GM18499 (cell line): ENCODE measurements at regions not wholly inside any gene's neighbourhood (a gene's known extent, or its start where the extent isn't known, plus 50 kb on each side); places are given as distances from the start of the nearest gene placed in this dataset.

Source experiments
- ATAC-seq: cut with Tn5 transposase; IDR thresholded peaks from one replicate; pipeline ENCODE4 v1.9.1; 2021; ENCODE audit warnings: moderate number of reproducible peaks; ENCODE audit not compliant: insufficient read depth, unreplicated experiment

DNA sequence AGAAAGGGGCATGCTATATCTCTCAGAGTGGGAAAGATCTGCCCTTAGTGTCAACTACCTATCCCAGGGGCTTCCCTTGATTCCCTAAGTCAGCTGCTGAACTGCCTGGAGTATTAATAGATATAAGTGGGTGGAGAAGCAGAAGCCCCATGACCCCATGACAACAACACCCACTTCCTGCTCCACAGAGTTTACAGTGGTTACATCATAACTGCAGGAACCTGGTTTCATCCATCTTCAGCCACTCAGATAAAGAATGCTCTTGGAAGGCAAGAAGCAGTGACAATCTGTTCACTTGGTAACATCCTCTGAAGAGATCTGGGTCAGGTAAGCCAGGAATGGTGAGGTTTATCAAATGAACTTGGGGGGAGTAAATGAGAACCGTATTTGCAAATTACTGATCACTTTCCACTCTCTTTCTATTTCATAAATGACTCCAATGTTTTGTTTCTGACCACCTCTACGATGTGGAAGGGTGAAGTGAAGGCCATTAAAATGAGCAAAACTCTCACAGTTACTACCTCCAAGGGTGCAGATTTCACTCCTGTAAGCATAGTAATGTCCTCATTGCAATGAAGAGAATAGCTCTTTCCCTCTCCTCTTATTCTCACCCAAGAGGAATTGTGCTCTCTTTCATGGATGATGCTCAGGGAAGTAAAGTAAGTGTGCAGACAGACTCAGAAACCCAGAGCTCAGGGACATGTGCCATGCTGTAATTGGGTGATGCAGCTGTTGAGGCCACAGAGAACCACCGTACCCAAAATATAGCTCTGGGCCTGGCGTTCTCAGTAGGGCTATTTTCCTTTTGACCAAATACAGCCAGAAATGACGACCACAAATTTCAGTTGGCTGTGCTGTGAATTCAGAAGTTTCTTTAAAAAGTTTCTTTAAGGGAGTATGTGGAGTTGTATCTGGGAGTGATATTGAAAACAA is 192.8 kb upstream of the APCDD1 start:
- no peak for ATAC-seq

DNA sequence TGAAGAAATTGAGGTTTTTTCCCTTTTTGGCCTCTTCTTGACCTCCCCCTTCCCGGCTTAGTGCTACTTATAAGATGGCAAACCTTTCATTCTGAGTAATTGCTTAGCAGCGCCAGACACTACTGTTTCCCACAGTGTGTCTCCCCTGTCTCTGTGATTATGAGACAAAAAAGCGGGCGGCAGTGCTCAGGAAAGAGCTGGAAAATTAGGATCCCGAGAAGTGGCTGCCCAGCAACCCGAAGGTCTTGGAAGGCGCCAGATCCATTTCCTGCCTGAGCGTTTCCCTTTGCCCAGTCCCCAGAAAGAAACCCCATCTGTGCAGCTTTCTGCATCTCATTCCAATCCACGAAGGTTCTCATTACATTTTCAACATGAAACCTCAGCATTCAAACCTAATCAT is 191.9 kb upstream of the APCDD1 start:
- no peak for ATAC-seq

DNA sequence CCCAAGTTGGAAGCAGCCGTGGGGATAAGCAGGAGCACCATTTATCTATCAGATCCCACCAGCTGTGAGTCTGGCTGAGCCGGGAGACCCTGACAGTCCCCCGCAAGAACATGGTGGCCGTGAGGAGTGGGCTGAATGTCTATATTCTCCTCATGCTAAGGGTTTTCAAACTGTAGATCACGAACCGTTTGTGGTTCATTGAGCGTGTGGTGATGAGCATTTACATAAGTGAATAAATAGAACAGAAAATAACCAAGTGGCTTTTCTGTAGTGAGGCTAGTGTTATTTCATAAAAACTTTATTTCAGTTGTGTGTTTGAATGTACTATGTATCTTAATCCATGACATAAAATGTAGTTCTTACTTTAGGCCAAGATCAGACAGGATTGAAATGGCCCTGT is 190.2 kb upstream of the APCDD1 start:
- no peak for ATAC-seq

DNA sequence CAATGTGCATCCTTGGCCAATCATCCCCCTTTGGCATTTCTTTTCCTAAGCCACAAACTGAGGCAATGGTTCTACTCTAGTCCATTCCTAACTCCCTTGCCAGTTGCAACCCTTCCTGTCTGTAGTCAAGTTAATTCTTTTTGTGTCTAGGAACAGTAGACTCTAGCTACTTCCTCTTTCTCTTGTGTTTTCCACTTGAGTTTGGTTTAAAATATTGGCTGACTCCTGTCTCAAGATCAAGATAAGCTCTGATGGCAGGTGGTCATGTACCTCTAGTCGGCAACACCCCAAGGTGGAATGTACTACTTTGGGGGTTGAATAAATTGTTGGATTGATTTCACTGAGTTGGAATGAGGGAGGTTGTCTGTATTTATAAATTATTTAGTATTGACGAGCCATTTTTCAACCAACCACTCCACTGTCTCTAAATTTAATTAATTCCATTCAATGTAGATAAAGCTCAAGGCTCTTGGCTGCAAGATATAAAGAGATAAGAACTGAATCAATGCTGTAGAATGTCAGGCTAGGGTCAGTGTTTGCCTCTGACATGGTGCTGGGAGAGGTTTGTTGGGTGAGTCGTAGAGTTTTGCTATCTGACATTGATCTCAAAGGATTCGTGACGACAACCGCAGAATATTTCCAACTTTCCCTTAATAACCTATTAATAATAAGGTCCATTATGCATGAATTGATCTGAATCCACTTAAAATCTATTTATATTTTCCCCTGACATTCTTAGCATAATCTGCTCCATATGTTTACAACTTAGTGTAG is 188.7 kb upstream of the APCDD1 start:
- ATAC-seq = no peak

DNA sequence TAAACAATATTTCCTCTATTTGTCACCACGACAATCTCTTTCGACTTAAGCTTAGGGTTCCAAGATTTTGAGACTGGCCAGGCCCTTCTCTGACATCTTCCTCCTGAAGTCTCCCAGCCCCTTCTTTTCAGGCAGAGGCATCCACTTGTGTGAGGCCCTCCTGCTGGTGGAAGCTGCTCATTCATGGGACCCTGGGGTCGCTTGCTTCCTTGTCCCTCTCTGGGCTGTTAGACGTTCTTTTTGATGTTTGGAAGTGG is 188.2 kb upstream of the APCDD1 start:
- no peak for ATAC-seq

DNA sequence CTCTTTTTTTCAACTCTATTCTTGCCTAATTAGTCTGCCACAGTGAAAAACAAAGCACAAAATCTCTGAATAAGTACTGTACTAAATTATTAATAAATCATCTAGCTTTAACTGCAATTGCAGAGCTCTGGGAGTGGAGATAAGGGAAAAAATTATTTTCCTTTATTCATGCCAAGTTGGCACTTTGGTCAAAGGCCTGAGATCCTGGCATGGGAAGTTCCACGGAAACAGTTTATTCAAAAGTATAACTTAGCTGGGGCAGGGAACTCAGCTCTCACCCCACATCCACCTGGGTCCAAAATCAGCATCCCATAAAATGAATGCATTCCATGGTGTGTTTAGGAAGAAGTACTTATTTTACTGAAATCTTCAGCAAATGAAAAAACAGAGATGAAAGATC is 185.2 kb upstream of the APCDD1 start:
- ATAC-seq = no peak

DNA sequence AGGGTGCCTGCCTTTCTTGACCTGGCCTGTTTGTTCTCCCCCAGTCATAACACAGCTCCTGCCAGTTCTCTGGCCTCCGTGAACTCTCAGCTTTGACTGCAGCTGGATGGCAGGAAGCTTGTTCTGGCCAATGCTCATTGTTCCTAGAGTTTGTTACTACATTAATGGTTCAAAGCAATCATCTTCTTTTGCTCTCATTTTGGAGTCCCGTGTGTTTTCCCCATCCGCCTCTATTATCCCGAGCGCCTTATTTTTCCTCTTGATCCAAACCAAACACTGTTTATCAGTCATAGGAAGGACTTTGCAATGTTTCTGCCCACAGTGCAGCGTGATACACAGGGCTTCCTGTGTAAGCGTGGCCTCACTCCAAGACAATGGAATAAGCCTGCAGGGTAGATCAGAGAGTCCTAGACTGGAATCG is 184.3 kb upstream of the APCDD1 start:
- no peak for ATAC-seq

DNA sequence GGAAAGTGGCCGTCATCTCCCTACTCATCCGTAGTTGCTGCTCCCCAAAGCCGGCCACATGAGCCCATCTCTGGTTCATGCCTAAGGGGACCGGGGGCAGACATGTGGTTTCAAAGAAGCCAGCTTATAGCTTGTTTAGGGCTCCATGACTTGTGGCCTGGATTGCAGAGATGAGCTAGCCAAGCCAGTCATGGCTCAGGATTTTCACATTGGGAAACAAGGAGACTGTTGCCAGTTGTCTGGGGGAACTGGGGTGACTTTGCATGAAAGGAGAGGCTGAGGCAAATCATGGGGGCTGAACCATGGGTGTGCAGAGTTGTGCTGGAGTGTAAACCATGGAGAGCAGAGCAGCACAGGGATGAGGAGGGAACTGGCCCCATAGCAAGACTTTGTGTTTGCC is 183.0 kb upstream of the APCDD1 start:
- ATAC-seq = no peak

DNA sequence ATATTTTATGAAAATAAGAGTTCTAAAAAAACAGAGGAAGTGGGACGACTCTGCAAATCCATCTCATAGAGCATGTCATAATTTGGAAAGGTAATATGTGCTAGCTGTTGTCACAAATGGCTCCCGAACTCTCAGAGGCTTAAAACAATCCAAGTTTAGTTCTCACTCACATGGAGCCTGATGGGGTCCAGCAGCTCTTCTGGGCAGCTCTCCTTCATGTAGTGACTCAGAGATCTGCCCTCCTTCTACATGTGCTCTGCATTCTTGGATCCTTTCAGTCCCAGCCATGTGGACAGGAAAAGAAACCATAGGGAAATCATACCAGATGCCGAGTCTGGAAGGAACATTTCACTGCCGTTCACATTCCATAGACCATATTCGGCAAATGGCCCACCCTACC is 180.1 kb upstream of the APCDD1 start:
- ATAC-seq = no peak

DNA sequence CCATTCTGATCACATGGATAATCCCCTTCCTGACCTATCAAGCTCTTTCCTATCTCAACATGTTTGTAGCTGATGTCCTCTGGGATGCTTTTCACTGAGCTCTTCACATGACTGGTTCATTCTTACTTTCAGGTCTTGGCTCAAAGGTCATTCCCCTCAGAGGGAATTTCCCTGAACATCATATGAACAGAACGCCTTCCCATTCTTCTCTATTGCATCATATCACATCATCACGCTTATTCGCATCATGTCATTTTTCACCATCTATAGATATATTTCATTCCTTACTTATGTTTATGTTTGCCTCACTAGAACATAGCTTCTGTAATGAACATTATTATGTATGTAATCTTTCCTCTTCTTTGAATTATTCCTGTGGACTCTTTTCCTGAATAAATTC is 178.9 kb upstream of the APCDD1 start:
- ATAC-seq = no peak

DNA sequence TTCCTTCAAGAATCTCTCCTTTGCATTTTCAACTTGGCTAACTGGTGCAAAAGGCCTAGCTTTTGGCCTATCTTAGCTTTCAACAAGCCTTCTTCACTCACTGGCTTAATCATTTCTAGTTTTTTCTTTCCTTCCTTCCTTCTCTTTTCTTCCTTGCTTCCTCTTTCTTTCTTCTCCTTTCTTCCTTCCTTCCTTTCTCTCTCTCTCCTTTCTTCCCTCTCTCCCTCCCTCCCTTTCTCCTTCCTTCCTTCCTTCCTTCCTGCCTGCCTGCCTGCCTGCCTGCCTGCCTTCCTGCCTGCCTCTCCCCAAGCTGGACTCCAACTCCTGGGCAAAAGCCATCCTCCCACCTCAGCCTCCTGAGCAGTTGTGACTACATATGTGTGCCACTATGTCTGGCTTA is 176.2 kb upstream of the APCDD1 start:
- no peak for ATAC-seq

DNA sequence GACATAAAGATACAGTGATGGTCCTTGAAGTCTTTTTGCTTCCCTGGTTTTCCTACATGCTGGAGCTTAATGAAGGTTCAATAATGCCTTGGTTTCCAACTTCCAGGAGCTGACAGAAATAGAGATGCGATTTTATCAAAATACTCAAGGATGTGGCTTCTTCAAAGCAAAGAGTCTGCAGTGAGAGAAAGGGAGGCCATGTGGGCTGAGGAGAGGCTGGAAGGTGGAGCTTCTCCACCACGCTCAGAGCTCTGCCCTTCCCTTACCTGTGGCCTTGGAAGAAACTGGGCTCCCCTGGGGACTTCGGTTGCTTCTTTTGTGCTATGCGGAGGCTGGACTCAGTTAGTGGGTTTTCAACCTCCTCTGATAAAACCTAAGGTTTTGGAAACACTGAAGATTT is 175.0 kb upstream of the APCDD1 start:
- ATAC-seq = no peak

DNA sequence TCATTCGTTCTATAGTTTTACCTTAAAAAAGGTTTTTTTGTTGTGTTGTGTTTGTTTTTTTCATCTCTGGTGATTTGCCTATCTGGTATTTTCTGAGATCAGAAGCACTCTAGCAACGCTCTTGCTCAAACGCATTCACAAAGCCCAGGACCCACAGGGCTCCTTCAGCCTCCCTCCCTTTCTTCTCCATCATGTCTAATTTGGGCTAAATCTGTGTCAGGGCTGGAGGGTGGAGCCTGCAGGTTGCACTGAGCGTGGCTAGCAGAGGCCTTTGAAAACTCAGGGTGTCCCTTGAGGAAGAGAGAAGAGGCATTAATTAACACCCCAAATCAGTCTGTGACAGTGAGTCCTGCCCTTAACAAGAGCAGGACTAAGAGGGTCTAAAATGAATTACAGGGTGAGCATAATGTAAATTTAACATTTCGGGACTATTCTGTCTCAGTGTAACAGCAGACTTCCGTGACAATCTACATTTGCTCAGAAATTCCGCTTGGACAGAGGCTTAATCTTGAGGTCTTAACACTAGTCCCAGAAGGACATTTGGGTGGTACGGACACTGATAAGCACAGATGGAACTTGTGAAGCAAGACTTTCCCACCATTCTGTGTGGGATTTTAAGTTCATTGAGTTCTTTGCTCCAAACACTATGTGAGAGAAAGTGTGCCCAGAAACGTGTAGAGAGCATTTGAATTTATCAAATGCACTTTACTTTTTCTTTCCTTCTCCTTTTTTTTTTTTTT is 174.4 kb upstream of the APCDD1 start:
- ATAC-seq = no peak

DNA sequence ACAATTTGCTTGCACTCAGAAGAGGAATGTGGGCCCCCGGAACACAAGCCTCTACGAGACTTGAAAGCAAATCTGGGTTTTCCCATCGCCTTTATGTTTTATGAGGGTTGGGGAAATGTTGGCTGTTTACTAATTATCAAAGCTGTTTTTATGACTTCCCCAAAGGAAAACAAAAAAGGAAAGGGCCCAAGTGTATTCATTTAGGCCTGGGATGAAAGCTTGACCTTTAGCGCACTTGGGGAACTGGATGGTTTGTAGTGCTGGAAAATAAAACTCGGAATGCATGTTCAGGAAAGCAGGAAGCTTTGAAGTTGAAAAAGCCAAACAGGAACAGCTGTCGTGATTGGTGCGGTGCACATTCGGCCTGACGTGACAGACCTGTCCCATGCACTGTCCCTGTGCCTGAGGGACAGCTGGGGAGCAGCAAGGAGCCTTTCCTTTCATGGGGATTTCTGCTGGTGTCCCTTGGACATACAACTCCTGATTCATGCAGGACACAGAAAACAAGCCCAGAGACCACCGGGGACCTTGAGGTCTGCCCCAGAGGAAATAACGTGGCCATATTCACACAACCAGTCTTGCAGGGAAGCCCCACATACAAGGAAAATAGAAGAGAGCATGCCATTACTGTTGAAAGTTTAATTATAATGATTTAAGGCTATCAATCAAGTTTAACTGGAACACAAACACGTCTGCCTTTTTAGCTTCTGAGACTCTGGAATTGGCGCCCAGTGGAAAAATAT is 169.7 kb upstream of the APCDD1 start:
- no peak for ATAC-seq

DNA sequence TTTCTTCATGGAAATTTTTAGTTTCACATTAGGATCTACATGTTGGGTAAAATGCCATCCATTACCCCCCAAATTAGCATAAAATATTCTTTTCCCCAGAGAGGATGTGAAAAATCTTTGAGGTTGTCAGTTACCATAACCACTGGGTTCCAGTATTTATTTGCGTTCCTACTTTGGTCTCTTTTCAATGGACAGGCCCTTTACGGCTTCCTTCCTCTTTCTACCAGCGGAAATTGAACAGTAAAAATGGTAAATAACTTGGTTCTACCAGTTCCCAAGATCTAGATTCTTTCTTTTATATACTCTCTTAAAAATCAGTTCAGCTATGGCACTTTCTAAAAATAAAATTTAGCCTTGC is 169.2 kb upstream of the APCDD1 start:
- ATAC-seq = no peak

DNA sequence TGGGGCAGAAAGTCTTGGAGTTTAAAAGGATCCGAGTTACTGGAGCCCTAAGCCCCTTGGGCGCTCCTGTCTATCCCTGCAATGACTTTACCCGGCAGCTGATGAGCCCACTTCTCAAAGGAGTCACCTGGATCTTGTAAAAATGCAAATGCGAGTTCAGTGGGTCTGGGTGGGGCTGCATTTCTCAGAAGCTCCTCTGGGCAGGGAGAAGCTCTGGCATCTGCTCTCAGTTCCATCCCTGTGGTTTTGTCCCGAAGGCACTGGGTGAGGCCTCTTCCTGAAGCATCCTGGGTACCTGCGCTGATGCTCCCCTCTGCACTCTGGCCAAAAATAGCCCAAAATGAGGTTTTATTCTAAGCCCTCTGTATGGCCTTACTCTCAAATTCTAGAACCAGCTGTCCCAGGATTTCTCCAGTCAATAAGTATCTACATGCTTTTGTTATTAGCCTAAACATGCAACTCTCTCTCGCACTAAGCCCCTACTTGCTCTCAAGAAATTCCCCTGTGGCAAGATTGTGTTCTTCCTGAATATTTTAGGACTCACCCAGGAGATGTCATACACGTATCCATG is 167.8 kb upstream of the APCDD1 start:
- no peak for ATAC-seq

DNA sequence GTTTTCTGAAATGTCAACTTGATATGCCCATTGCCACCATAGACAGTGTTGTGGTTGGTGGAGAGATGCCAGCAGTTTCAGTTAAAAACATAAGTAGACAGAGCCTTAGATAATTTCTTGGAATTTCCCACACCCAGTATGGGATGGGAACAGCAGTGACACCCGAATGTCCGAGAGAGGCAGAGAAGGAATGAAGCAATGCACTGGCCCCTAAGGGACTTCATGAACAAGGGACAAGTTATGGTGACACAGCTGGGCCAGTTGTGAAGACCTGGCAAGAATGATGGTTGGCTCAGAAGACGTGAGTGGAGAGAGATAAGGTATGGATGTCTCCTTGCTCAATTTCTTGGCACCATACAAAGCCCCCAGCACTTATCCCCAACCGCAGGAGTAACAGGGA is 165.2 kb upstream of the APCDD1 start:
- ATAC-seq = no peak

DNA sequence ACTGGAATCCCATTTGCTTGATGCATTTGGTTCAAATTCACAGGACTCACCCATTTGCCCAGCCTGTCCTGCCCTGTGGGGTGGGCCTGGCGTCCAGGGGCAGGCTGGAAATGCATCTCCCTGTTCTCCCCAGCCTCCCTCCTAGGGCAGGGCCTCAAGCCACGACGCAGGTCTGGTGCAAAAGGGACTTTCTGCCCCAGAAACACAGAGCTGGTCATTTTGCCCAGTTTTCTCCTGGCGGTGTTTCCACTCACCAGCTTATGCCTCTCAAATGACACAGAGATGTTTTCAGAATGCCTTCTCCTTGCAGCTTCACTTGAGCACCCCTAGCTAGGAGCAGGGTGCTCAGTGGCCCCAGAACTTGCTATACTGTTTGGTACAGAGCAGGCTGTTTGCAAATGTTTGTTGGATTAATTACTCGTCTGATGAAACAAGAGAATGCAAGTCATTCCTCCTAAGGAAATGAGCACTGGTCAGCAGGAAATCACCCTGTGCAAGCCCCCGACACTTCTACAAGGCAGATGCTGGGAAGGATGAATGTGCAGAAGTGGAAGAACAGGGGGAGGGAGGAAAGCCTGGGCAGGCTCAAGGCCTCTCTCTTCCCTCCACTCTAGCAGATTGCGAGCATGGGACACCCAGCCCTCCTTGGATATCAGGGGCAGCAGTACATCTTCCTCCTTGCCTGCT is 164.3 kb upstream of the APCDD1 start:
- no peak for ATAC-seq

DNA sequence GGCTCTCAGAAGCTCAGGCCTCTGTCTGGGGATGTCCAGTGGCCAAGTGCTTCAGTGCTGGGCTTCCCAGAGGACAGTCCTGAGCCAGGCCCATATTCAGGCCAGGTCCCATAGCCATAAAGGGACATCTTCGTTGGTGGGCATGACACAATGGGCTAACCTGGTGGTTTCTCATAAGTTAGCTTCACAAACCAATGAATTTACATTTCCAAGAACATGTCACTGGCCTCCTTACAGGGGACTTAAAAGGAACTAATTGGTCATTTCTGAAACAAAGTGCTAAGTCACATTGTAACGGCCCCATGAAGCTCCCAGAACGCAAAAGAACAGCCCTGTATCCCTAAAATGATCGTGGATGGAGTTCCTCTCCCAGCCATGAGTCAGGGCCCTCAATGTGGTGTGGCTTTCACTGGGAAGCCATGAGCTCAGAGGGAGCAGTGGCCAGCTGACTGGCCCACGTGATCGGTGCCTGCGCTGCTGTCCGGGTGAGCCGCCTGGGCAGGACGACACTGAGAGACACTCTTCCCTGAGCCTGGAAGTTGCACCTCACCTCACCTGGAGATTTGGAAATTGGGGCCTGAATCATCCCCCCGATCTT is 163.7 kb upstream of the APCDD1 start:
- ATAC-seq = no peak
